Loucy (cell line): ENCODE measurements at regions not wholly inside any gene's neighbourhood (a gene's known extent, or its start where the extent isn't known, plus 50 kb on each side); places are given as distances from the start of the nearest gene placed in this dataset.
"Not testable (repeated sequence)": the region's sequence is repeated elsewhere in the genome, so short reads cannot be mapped to it uniquely, and the experiment has no call there.

ENCODE experiments used
- H2AFZ ChIP-seq: fragments of 200-600 bp; sonication (generic); 2 replicates; pipeline ENCODE4 v1.6.0; 2016; ENCODE audit warnings: antibody characterized with exemption, mild to moderate bottlenecking, low read length, moderate library complexity
- H3F3A ChIP-seq: fragments of 200-600 bp; 2 replicates; pipeline ENCODE4 v1.6.0; 2016; ENCODE audit warnings: antibody characterized with exemption, low read depth, mild to moderate bottlenecking
- H3K27me3 ChIP-seq: fragments of 200-600 bp; sonication (generic); 2 replicates; pipeline ENCODE4 v1.6.1; 2014; ENCODE audit warnings: low read length, mild to moderate bottlenecking; ENCODE audit not compliant: insufficient read depth, poor library complexity, severe bottlenecking
- H3K36me3 ChIP-seq: fragments of 200-600 bp; sonication (generic); 2 replicates; pipeline ENCODE4 v1.6.1; 2016; ENCODE audit warnings: low read length; ENCODE audit not compliant: insufficient read depth
- H3K4me1 ChIP-seq: fragments of 200-600 bp; sonication (generic); 2 replicates; pipeline ENCODE4 v1.5.1; 2014; ENCODE audit warnings: low read length, mild to moderate bottlenecking; ENCODE audit not compliant: insufficient read depth, poor library complexity, severe bottlenecking
- H3K4me2 ChIP-seq: fragments of 200-600 bp; sonication (generic); 2 replicates; pipeline ENCODE4 v1.6.0; 2014; ENCODE audit warnings: antibody characterized with exemption, low read length, low read depth, mild to moderate bottlenecking; ENCODE audit not compliant: poor library complexity, severe bottlenecking
- H3K4me3 ChIP-seq: fragments of 200-600 bp; sonication (generic); 2 replicates; pipeline ENCODE4 v1.5.1; 2014; ENCODE audit warnings: low read length, mild to moderate bottlenecking, mixed read lengths; ENCODE audit not compliant: poor library complexity, severe bottlenecking
- H3K79me2 ChIP-seq: fragments of 200-600 bp; sonication (generic); 2 replicates; pipeline ENCODE4 v1.6.1; 2014; ENCODE audit warnings: low read length; ENCODE audit not compliant: insufficient read depth
- H3K9ac ChIP-seq: fragments of 200-600 bp; sonication (generic); 2 replicates; pipeline ENCODE4 v1.6.0; 2014; ENCODE audit warnings: mild to moderate bottlenecking, low read depth, low read length, moderate library complexity; ENCODE audit not compliant: poor library complexity, severe bottlenecking
- H3K9me2 ChIP-seq: fragments of 200-600 bp; sonication (generic); replicated peaks from 2 replicates; pipeline ENCODE4 v1.6.1; 2016; ENCODE audit warnings: low read depth, low read length, mixed read lengths
- H3K9me3 ChIP-seq: fragments of 200-600 bp; sonication (generic); 2 replicates; pipeline ENCODE4 v1.6.1; 2014; ENCODE audit warnings: mild to moderate bottlenecking, antibody characterized with exemption, low read length, low read depth; ENCODE audit not compliant: insufficient read depth
- H4K20me1 ChIP-seq: fragments of 200-600 bp; sonication (generic); 2 replicates; pipeline ENCODE4 v1.6.0; 2014; ENCODE audit warnings: antibody characterized with exemption, low read length, mild to moderate bottlenecking; ENCODE audit not compliant: insufficient read depth, poor library complexity, severe bottlenecking
- CTCF ChIP-seq: fragments of 200-600 bp; sonication (generic); conservative IDR thresholded peaks from 2 replicates; pipeline ENCODE4 v1.5.1; 2014; ENCODE audit warnings: mild to moderate bottlenecking, antibody characterized with exemption, low read length
- EZH2phosphoT487 ChIP-seq: fragments of 200-600 bp; IDR thresholded peaks from 2 replicates; pipeline ENCODE4 v1.6.1; 2018; ENCODE audit warnings: antibody characterized with exemption, mild to moderate bottlenecking, moderate library complexity, borderline replicate concordance

GRCh38 chr12:131575371-131575770 lies 135.5 kb upstream of the SFSWAP start:
- Histone ChIP-seq H3K4me3 (no peak overlapping the region), H3K9me3 (no peaks in the 10 kb centered on the region), H4K20me1 (no peaks in the 10 kb centered on the region), H3K36me3 (no peaks in the 10 kb centered on the region), H3K4me1 (no peaks in the 10 kb centered on the region), H3K79me2 (no peaks in the 10 kb centered on the region), H3K4me2 (no peak overlapping the region), H3K9me2 (no peaks in the 10 kb centered on the region), H2AFZ (no peak overlapping the region), H3F3A (no peaks in the 10 kb centered on the region), H3K9ac (no peak overlapping the region), H3K27me3 (no peaks in the 10 kb centered on the region)
- no peak for TF ChIP-seq EZH2phosphoT487
- TF ChIP-seq CTCF: no peak

GRCh38 chr12:131576734-131577133 lies 134.2 kb upstream of the SFSWAP start:
- H3F3A ChIP-seq, H3K4me1 ChIP-seq, H3K79me2 ChIP-seq, H3K4me3 ChIP-seq, H3K27me3 ChIP-seq, H3K4me2 ChIP-seq, H2AFZ ChIP-seq, H3K9me3 ChIP-seq, H3K36me3 ChIP-seq, H3K9me2 ChIP-seq, H3K9ac ChIP-seq, H4K20me1 ChIP-seq: not testable (repeated sequence)

- no peaks in the 10 kb centered on the region for H3K9me3 ChIP-seq
- no peaks in the 10 kb centered on the region for H3K4me1 ChIP-seq
- H3K36me3 ChIP-seq: no peaks in the 10 kb centered on the region
- H3K9ac ChIP-seq: no peak overlapping the region
- no peaks in the 10 kb centered on the region for H4K20me1 ChIP-seq
- no peak overlapping the region for H3K4me3 ChIP-seq
- no peak overlapping the region for H3K4me2 ChIP-seq
- no peak for TF ChIP-seq EZH2phosphoT487
- TF ChIP-seq CTCF: no peak
- no peaks in the 10 kb centered on the region for H3K27me3 ChIP-seq
- no peaks in the 10 kb centered on the region for H3K79me2 ChIP-seq
- no peak overlapping the region for H2AFZ ChIP-seq
- no peaks in the 10 kb centered on the region for H3K9me2 ChIP-seq
- no peaks in the 10 kb centered on the region for H3F3A ChIP-seq
These were observed 133.1 kb upstream of the SFSWAP start for GRCh38 chr12:131577766-131578165.

GRCh38 chr12:131578828-131579470 lies 131.9 kb upstream of the SFSWAP start:
- Histone ChIP-seq H3K79me2 (no peaks in the 10 kb centered on the region), H3K36me3 (no peaks in the 10 kb centered on the region), H3K4me3 (no peak overlapping the region), H3K9me2 (no peaks in the 10 kb centered on the region), H3K4me2 (no peak overlapping the region), H3K4me1 (no peaks in the 10 kb centered on the region), H4K20me1 (no peaks in the 10 kb centered on the region), H3K9me3 (no peaks in the 10 kb centered on the region), H3K9ac (no peak overlapping the region), H2AFZ (no peak overlapping the region), H3K27me3 (no peaks in the 10 kb centered on the region), H3F3A (no peaks in the 10 kb centered on the region)
- no peak for TF ChIP-seq EZH2phosphoT487
